ENCODE measurements at regions not wholly inside any gene's neighbourhood (a gene's known extent, or its start where the extent isn't known, plus 50 kb on each side); places are given as distances from the start of the nearest gene placed in this dataset.
"Not testable (repeated sequence)": the region's sequence is repeated elsewhere in the genome, so short reads cannot be mapped to it uniquely, and the experiment has no call there.

- DNase-seq (ENCODE audit: extremely low read depth in 1 of 11, low read depth in 9 of 11, low spot score in 4 of 11): no peak
These were observed 76.2 kb upstream of the RASSF8 start for GRCh38 chr12:25882266-25882665.

GRCh38 chr12:25883026-25883916, 75.2 kb upstream of the RASSF8 start:
- DNase-seq (ENCODE audit: extremely low read depth in 1 of 11, low read depth in 9 of 11, low spot score in 4 of 11): no peak

DNA sequence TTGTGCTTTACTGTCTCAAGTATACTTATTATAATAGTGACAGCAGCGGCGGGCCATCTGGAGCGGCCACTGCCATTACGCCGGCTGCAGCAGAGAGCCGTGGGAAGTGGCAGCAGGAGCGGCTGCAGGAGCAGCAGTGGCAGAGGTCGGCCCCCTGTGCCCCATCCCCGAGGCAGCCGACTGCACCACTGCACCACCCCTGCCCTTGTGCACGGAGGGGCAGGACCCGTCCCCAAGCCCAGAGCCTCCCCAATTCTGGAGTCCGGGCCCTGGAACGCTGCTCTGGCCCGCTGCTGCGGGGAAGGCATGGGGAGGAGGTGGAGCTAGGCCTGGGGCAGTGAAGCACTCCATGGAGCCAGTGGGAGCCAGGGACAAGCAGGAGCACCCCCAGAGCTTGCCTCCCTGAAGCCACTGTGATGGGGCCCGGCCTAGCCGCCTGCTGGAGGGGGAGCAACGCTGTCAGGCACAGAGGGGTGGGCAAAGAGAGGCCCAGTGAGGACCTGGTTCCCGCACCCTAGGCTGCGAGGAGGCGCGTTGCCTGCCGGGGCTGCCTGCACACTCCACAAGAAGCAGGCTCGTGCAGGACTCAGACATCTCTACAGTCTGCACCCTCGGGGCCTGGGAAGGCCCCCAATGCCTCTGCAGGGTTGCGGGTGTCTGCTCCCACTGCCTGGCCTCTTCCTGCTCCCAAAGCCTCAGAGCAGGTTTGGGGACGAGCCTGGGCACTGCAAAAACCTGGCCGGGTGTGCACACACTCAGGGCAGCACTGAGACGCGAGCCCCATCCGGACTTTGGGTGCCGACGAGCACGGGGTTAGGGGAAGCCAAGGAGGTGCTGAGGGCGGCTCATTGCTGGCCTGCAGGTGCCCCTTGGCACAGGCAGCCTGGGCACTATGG, 74.2 kb upstream of the RASSF8 start:
- DNase-seq (ENCODE audit: extremely low read depth in 1 of 11, low read depth in 9 of 11, low spot score in 4 of 11): no peak

DNA sequence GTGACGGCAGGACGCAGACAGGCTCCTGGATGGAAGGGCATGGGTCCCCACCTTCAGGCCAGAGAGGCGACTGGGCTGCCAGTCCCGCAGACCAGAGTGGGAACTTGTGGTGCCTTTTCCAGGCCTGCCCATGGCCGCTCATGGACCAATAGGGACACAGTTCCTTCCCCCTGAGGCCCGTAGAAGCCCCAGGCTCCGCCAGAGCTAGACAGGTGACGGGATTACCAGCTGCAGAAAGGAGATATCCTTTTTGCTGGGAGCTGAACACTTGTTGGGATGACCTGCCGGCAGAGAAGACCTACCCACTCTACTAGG, 73.6 kb upstream of the RASSF8 start:
- no peak for DNase-seq (ENCODE audit: extremely low read depth in 1 of 11, low read depth in 9 of 11, low spot score in 4 of 11)

GRCh38 chr12:25886396-25886795, 72.1 kb upstream of the RASSF8 start:
- DNase-seq (ENCODE audit: extremely low read depth in 1 of 11, low read depth in 9 of 11, low spot score in 4 of 11): no peak

- DNase-seq (ENCODE audit: extremely low read depth in 1 of 11, low read depth in 9 of 11, low spot score in 4 of 11): no peak
These were observed 71.1 kb upstream of the RASSF8 start for GRCh38 chr12:25887367-25887766.

- no peak for DNase-seq (ENCODE audit: extremely low read depth in 1 of 11, low read depth in 9 of 11, low spot score in 4 of 11)
These were observed 69.3 kb upstream of the RASSF8 start for GRCh38 chr12:25889185-25889584.

DNA sequence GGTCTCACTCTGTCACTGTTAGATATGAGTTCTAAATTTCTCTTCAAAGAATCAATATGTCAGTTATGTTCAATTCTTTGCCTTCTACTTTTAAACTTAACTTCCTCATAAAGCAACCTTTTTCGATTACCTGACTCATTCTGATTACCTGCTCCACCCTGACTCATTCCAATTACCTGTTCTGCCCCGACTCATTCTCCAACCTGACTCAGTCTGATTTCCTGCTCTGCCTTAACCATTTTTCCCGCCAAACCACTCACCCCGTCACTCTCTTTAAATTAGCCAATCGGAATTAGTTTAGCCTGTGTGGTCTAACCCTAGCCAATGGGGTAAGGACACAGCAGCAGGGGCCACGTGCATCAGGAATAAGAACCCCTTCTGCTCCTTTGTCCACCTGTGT, 67.4 kb upstream of the RASSF8 start:
- DNase-seq (ENCODE audit: extremely low read depth in 1 of 11, low read depth in 9 of 11, low spot score in 4 of 11): not testable (repeated sequence)

DNA sequence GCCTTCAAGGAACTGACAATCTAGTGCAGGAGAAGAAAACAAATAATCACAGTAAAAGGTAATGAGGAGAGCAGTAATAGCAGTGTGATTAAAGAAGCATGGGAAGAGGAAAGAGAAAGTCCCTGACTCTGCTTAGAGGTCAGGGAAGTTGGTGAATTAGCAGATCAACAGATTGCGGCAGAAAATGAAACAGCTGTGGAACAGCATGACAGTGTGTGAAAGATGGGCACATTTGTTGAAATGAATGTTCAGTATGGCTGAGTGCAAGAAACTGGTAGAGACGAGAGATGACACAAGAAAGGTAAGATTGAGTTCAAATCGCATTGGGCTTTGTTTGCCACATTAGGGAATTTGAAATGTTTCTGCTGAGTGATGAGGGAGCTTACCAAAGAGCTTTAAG, 63.7 kb upstream of the RASSF8 start:
- no peak for DNase-seq (ENCODE audit: extremely low read depth in 1 of 11, low read depth in 9 of 11, low spot score in 4 of 11)

DNA sequence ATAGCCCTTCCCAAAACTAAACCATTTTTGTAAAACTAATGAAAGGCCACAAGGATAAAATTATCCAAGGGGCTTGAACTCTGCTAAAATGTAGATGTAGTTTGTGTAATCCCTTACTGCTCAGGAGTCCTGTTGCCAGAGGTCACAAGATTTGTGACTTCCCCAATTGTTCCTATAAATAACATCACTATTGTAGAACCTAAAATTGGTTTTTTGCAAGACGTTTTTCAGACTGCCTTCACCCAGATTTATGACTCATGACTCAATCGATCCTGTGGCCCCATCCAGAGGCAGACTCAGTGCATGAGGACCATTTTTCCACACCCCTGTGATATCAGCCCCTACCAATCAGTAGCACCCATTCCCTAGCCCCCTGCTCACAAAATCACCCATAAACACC, 61.5 kb upstream of the RASSF8 start:
- no peak for DNase-seq (ENCODE audit: extremely low read depth in 1 of 11, low read depth in 9 of 11, low spot score in 4 of 11)

DNA sequence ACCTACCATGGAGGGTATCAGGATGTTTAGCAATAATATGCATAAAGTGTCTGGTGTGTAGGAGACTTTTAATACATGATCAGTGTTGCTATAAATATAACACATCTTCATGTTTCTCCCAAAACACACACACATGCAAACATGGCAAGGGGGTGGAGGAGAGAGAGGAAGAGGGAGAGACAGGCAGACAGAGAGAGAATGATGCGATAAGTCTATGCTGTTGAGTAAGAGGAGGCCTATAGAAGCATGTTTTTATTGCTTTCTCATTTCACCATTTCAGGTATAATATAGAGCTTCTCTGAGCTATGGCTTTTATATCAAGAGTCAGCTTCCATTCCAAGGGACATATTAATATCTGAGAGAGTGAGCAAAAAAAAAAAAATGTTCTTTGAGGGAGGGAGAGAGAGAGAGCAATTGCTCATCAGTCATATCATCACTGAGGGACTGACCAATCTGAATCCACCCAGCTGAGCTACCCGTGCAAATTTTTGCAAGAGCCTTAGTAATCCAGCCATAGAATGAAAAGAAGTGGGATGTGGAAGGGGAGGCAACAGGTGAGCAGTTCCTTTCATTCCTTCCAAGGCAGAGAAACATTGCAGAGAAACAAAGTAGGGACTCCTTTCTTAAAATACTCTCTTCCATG, 54.8 kb upstream of the RASSF8 start:
- no peak for DNase-seq (ENCODE audit: extremely low read depth in 1 of 11, low read depth in 9 of 11, low spot score in 4 of 11)

- DNase-seq (ENCODE audit: extremely low read depth in 1 of 11, low read depth in 9 of 11, low spot score in 4 of 11): no peak
These were observed 54.0 kb upstream of the RASSF8 start for GRCh38 chr12:25904442-25904841.

- no peak for DNase-seq (ENCODE audit: extremely low read depth in 1 of 11, low read depth in 9 of 11, low spot score in 4 of 11)
These were observed 51.7 kb upstream of the RASSF8 start for GRCh38 chr12:25906651-25907340.
